Activated CD4-positive, CD25-positive, alpha-beta regulatory T cell treated with anti-CD3 and anti-CD28 coated beads, Interleukin-2, amount 50 U/mL, for 72 hours (primary cell): ENCODE measurements at regions not wholly inside any gene's neighbourhood (a gene's known extent, or its start where the extent isn't known, plus 50 kb on each side); places are given as distances from the start of the nearest gene placed in this dataset.
"Not testable (repeated sequence)": the region's sequence is repeated elsewhere in the genome, so short reads cannot be mapped to it uniquely, and the experiment has no call there.

Experiments
- DNase-seq: peaks from one replicate; pipeline ENCODE4 v3.0.0; 2021

- no peak for DNase-seq
Observed at GRCh38 chr16:66265048-66265415, 101.5 kb upstream of the CDH5 start.

- DNase-seq = no peak
Observed at GRCh38 chr16:66264311-66265047, 102.0 kb upstream of the CDH5 start.

GRCh38 chr16:66263973-66264310 is 102.5 kb upstream of the CDH5 start:
- DNase-seq = no peak

GRCh38 chr16:66263168-66263972 is 103.1 kb upstream of the CDH5 start:
- no peak for DNase-seq

- no peak for DNase-seq
Observed at GRCh38 chr16:66262253-66263167, 104.0 kb upstream of the CDH5 start.

- no peak for DNase-seq
Observed at GRCh38 chr16:66261826-66262225, 104.7 kb upstream of the CDH5 start.

GRCh38 chr16:66260522-66261254 is 105.8 kb upstream of the CDH5 start:
- DNase-seq = no peak

- no peak for DNase-seq
Observed at GRCh38 chr16:66258916-66259845, 107.3 kb upstream of the CDH5 start.

- DNase-seq = no peak
Observed at GRCh38 chr16:66256919-66257318, 109.6 kb upstream of the CDH5 start.

GRCh38 chr16:66255647-66256046 is 110.8 kb upstream of the CDH5 start:
- no peak for DNase-seq

- no peak for DNase-seq
Observed at GRCh38 chr16:66254751-66255150, 111.7 kb upstream of the CDH5 start.

- no peak for DNase-seq
Observed at GRCh38 chr16:66254106-66254505, 112.4 kb upstream of the CDH5 start.

- DNase-seq = no peak
Observed at GRCh38 chr16:66251476-66252160, 114.9 kb upstream of the CDH5 start.

- DNase-seq = no peak
Observed at GRCh38 chr16:66250686-66251431, 115.6 kb upstream of the CDH5 start.

- DNase-seq = no peak
Observed at GRCh38 chr16:66247516-66248481, 118.7 kb upstream of the CDH5 start.

- DNase-seq = no peak
Observed at GRCh38 chr16:66245868-66246267, 120.6 kb upstream of the CDH5 start.

GRCh38 chr16:66245072-66245471 is 121.4 kb upstream of the CDH5 start:
- DNase-seq = no peak

- DNase-seq = no peak
Observed at GRCh38 chr16:66242672-66243071, 123.8 kb upstream of the CDH5 start.

- DNase-seq = not testable (repeated sequence)
Observed at GRCh38 chr16:66242206-66242605, 124.3 kb upstream of the CDH5 start.
